ENCODE measurements at regions not wholly inside any gene's neighbourhood (a gene's known extent, or its start where the extent isn't known, plus 50 kb on each side); places are given as distances from the start of the nearest gene placed in this dataset.
"Not testable (repeated sequence)": the region's sequence is repeated elsewhere in the genome, so short reads cannot be mapped to it uniquely, and the experiment has no call there.

DNA sequence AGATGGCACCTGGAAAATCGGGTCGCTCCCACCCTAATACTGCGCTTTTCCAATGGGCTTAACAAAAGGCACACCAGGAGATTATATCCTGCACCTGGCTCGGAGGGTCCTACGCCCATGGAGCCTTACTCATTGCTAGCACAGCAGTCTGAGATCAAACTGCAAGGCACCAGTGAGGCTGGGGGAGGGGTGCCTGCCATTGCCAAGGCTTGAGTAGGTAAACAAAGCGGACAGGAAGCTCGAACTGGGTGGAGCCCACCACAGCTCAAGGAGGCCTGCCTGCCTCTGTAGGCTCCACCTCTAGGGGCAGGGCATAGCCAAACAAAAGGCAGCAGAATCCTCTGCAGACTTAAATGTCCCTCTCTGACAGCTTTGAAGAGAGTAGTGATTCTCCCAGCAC, 814.8 kb downstream of the SEMA5A start:
- not testable (repeated sequence) for H4K20me1 ChIP-seq (ENCODE audit: insufficient read depth); H3K9me3 ChIP-seq (ENCODE audit: low read length); H3K9ac ChIP-seq (ENCODE audit: low read length); H2AFZ ChIP-seq (ENCODE audit: low read depth, low read length); H3K27me3 ChIP-seq (ENCODE audit: insufficient read depth, low read depth, low read length); H3K27ac ChIP-seq (ENCODE audit: low read length); H3K79me2 ChIP-seq (replicated peaks; ENCODE audit: insufficient read depth, low read length); H3K36me3 ChIP-seq (ENCODE audit: insufficient read depth, low read length); H3K9me2 ChIP-seq (ENCODE audit: insufficient read depth, low read length); H3F3A ChIP-seq (ENCODE audit: insufficient read depth, low read length, poor library complexity, severe bottlenecking); H3K4me2 ChIP-seq (ENCODE audit: low read length); H3K4me3 ChIP-seq (ENCODE audit: low read length)

DNA sequence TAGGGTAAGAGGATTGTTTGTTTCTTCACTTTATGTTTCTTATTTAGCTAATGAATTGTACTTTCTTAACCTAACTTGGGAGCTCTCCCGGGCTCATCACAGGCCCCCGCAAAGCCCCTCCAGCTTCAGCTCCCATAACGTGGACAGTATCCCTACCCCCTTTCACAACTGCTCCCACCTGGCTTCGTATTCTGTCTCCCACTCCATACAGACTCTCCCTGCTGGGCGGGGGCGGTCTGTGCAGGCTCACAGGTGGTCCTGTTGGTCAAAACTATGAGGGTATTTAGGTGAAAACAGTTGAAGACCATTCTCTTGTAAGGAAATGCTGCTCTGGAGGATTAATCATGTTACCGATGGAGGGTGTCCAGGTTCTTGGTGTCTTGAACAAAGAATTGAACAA, 805.3 kb downstream of the SEMA5A start:
- Histone ChIP-seq H3K36me3 (ENCODE audit: insufficient read depth, low read length) (no peaks in the 10 kb centered on the region), H4K20me1 (ENCODE audit: insufficient read depth) (no peaks in the 10 kb centered on the region), H3K9ac (ENCODE audit: low read length) (no peak overlapping the region), H3K9me3 (ENCODE audit: low read length) (no peaks in the 10 kb centered on the region), H3K4me3 (ENCODE audit: low read length) (no peak overlapping the region), H3K4me2 (ENCODE audit: low read length) (no peak overlapping the region), H3K27me3 (ENCODE audit: insufficient read depth, low read depth, low read length) (no peaks in the 10 kb centered on the region), H3K27ac (ENCODE audit: low read length) (no peak overlapping the region), H2AFZ (ENCODE audit: low read depth, low read length) (no peak overlapping the region), H3K9me2 (ENCODE audit: insufficient read depth, low read length) (no peaks in the 10 kb centered on the region), H3F3A (ENCODE audit: insufficient read depth, low read length, poor library complexity, severe bottlenecking) (no peaks in the 10 kb centered on the region), H3K79me2 (replicated peaks; ENCODE audit: insufficient read depth, low read length) (no peaks in the 10 kb centered on the region)
- no peak for TF ChIP-seq MXI1 (conservative IDR thresholded peaks at IDR 0.05; ENCODE audit: poor library complexity, severe bottlenecking)
- TF ChIP-seq RAD21 (conservative IDR thresholded peaks at IDR 0.05) = no peak
- no peak for TF ChIP-seq POLR2AphosphoS5 (IDR thresholded peaks at IDR 0.05)
- TF ChIP-seq SMC3 (conservative IDR thresholded peaks at IDR 0.05; ENCODE audit: poor library complexity) = no peak

DNA sequence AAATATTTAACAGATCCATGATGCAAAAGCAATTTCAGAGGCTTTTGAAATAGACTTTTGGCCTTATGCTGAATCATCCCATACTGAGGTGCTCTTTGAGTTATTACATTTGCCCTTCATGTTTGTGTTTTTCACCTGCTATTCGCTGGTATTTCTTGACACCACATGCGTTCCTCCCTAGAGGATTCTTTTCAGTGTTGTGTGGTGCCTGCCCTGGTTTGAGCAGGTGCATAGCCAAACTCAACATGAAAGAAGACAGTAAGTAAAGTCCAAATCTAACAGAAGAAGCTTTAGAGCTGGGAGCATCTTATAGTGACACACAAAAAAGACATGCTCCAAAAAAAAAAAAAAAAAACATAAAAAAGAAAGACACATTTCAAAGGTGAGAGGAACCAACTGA, 796.3 kb downstream of the SEMA5A start:
- no peak overlapping the region for H2AFZ ChIP-seq (ENCODE audit: low read depth, low read length)
- TF ChIP-seq SMC3 (conservative IDR thresholded peaks at IDR 0.05; ENCODE audit: poor library complexity) = no peak
- TF ChIP-seq POLR2AphosphoS5 (IDR thresholded peaks at IDR 0.05) = no peak
- TF ChIP-seq TAF1 (IDR thresholded peaks at IDR 0.05; ENCODE audit: low read depth) = no peak
- TF ChIP-seq EP300 (conservative IDR thresholded peaks at IDR 0.05; ENCODE audit: poor library complexity, severe bottlenecking) = no peak
- TF ChIP-seq, protein P1, sequence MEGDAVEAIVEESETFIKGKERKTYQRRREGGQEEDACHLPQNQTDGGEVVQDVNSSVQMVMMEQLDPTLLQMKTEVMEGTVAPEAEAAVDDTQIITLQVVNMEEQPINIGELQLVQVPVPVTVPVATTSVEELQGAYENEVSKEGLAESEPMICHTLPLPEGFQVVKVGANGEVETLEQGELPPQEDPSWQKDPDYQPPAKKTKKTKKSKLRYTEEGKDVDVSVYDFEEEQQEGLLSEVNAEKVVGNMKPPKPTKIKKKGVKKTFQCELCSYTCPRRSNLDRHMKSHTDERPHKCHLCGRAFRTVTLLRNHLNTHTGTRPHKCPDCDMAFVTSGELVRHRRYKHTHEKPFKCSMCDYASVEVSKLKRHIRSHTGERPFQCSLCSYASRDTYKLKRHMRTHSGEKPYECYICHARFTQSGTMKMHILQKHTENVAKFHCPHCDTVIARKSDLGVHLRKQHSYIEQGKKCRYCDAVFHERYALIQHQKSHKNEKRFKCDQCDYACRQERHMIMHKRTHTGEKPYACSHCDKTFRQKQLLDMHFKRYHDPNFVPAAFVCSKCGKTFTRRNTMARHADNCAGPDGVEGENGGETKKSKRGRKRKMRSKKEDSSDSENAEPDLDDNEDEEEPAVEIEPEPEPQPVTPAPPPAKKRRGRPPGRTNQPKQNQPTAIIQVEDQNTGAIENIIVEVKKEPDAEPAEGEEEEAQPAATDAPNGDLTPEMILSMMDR (IDR thresholded peaks at IDR 0.05; ENCODE audit: poor library complexity, severe bottlenecking) = no peak
- TF ChIP-seq MXI1 (conservative IDR thresholded peaks at IDR 0.05; ENCODE audit: poor library complexity, severe bottlenecking) = no peak
- no peak for TF ChIP-seq RAD21 (conservative IDR thresholded peaks at IDR 0.05)
- TF ChIP-seq EZH2 (IDR thresholded peaks at IDR 0.05; ENCODE audit: borderline replicate concordance, insufficient read depth, low read length, poor library complexity, severe bottlenecking) = no peak
- TF ChIP-seq, protein P2, sequence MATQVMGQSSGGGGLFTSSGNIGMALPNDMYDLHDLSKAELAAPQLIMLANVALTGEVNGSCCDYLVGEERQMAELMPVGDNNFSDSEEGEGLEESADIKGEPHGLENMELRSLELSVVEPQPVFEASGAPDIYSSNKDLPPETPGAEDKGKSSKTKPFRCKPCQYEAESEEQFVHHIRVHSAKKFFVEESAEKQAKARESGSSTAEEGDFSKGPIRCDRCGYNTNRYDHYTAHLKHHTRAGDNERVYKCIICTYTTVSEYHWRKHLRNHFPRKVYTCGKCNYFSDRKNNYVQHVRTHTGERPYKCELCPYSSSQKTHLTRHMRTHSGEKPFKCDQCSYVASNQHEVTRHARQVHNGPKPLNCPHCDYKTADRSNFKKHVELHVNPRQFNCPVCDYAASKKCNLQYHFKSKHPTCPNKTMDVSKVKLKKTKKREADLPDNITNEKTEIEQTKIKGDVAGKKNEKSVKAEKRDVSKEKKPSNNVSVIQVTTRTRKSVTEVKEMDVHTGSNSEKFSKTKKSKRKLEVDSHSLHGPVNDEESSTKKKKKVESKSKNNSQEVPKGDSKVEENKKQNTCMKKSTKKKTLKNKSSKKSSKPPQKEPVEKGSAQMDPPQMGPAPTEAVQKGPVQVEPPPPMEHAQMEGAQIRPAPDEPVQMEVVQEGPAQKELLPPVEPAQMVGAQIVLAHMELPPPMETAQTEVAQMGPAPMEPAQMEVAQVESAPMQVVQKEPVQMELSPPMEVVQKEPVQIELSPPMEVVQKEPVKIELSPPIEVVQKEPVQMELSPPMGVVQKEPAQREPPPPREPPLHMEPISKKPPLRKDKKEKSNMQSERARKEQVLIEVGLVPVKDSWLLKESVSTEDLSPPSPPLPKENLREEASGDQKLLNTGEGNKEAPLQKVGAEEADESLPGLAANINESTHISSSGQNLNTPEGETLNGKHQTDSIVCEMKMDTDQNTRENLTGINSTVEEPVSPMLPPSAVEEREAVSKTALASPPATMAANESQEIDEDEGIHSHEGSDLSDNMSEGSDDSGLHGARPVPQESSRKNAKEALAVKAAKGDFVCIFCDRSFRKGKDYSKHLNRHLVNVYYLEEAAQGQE (IDR thresholded peaks at IDR 0.05; ENCODE audit: borderline replicate concordance) = no peak
- H3K4me3 ChIP-seq (ENCODE audit: low read length) = no peak overlapping the region
- H3K9me3 ChIP-seq (ENCODE audit: low read length) = no peaks in the 10 kb centered on the region
- no peaks in the 10 kb centered on the region for H3K27me3 ChIP-seq (ENCODE audit: insufficient read depth, low read depth, low read length)
- no peaks in the 10 kb centered on the region for H3K36me3 ChIP-seq (ENCODE audit: insufficient read depth, low read length)
- no peak overlapping the region for H3K27ac ChIP-seq (ENCODE audit: low read length)
- no peak overlapping the region for H3K9ac ChIP-seq (ENCODE audit: low read length)
- H3K4me2 ChIP-seq (ENCODE audit: low read length) = no peak overlapping the region
- H4K20me1 ChIP-seq (ENCODE audit: insufficient read depth) = no peaks in the 10 kb centered on the region
- H3F3A ChIP-seq (ENCODE audit: insufficient read depth, low read length, poor library complexity, severe bottlenecking) = no peaks in the 10 kb centered on the region
- H3K9me2 ChIP-seq (ENCODE audit: insufficient read depth, low read length) = no peaks in the 10 kb centered on the region
- no peaks in the 10 kb centered on the region for H3K79me2 ChIP-seq (replicated peaks; ENCODE audit: insufficient read depth, low read length)

Data from neural cell (in vitro differentiated cells).